PFSK-1 (cell line): ENCODE measurements at regions not wholly inside any gene's neighbourhood (a gene's known extent, or its start where the extent isn't known, plus 50 kb on each side); places are given as distances from the start of the nearest gene placed in this dataset.

Experiments used
- FOXP2 ChIP-seq: optimal IDR thresholded peaks from 2 replicates; pipeline ENCODE3; 2011; ENCODE audit warnings: borderline replicate concordance, control low read depth, inconsistent platforms; ENCODE audit not compliant: insufficient read depth; ENCODE audit errors: extremely low read length, extremely low read depth
- POLR2AphosphoS5 ChIP-seq: IDR thresholded peaks from 2 replicates; pipeline ENCODE4 v1.6.1; 2012; ENCODE audit warnings: low read depth, mild to moderate bottlenecking, control low read depth, low read length, moderate library complexity
- REST ChIP-seq, 2 experiments: IDR thresholded peaks; 2 replicates each; pipeline versions ENCODE4 v1.6.1 to v1.8.0; 2011 to 2012; ENCODE audit warnings: low read depth in 2 of 2, low read length in 2 of 2, control low read depth in 1 of 2, inconsistent platforms in 1 of 2, mild to moderate bottlenecking in 1 of 2, moderate library complexity in 1 of 2; ENCODE audit not compliant: insufficient read depth in 1 of 2
- SIN3A ChIP-seq: IDR thresholded peaks from 2 replicates; pipeline ENCODE4 v1.6.1; 2012; ENCODE audit warnings: mild to moderate bottlenecking, low read length, moderate library complexity, borderline replicate concordance; ENCODE audit not compliant: insufficient read depth
- TAF1 ChIP-seq: IDR thresholded peaks from 2 replicates; pipeline ENCODE4 v1.6.1; 2012; ENCODE audit warnings: low read length, control low read depth, borderline replicate concordance; ENCODE audit not compliant: insufficient read depth

DNA sequence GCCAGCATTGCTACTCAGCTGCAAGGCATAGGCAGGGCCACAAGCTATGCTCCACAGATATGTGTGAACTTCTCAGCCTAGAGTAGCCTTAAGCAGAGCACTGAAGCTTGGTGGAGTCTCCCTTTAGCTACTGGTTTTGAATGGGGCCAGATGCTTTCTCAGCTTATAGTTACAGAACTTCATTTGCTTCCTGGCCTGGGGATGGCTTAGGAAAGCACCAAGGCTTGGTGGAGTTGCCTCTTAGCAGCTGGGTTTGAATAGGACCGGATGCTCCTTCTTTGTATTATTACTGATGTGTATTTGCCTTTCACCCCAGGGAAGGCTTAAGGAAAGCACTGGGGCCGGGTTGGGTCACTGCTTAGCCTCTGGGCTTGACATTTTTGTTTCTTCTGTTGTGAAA is 497.8 kb upstream of the SEMA6A start:
- TF ChIP-seq SIN3A, result no peak
- TF ChIP-seq POLR2AphosphoS5, result no peak
- no peak for TF ChIP-seq REST (IDR thresholded peaks at IDR 0.05; ENCODE audit: insufficient read depth in 1 of 2, low read depth in 2 of 2, low read length in 2 of 2)

GRCh38 chr5:117065800-117066199 is 491.2 kb upstream of the SEMA6A start:
- TF ChIP-seq FOXP2 (no peak), SIN3A (no peak), TAF1 (no peak), REST (IDR thresholded peaks at IDR 0.05; ENCODE audit: insufficient read depth in 1 of 2, low read depth in 2 of 2, low read length in 2 of 2) (no peak), POLR2AphosphoS5 (no peak)

DNA sequence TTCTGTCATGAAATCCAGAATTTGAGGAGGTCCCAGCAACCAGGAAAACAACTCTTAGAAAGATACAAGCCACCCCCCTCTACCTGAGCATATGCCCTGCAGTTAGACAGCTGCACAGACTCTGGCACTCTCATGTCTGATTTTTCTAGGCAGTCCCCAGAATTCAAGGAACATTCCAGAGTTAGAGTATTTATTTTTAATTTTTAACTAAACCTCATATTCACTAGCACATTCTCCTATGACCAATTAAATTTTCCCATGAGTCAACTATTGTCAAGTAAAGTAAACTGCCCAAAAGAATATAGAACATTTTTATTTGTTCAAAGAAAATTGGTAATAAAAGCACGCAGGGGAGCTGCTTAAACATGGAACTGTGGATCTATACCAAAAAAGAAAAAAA is 490.5 kb upstream of the SEMA6A start:
- TF ChIP-seq TAF1 (no peak), POLR2AphosphoS5 (no peak), REST (IDR thresholded peaks at IDR 0.05; ENCODE audit: insufficient read depth in 1 of 2, low read depth in 2 of 2, low read length in 2 of 2) (no peak), SIN3A (no peak), FOXP2 (no peak)

GRCh38 chr5:117060099-117060498 is 485.5 kb upstream of the SEMA6A start:
- no peak for TF ChIP-seq FOXP2
- no peak for TF ChIP-seq POLR2AphosphoS5
- TF ChIP-seq REST (IDR thresholded peaks at IDR 0.05; ENCODE audit: insufficient read depth in 1 of 2, low read depth in 2 of 2, low read length in 2 of 2), result no peak
- no peak for TF ChIP-seq SIN3A
- TF ChIP-seq TAF1, result no peak

GRCh38 chr5:117058740-117059139 is 484.1 kb upstream of the SEMA6A start:
- no peak for TF ChIP-seq POLR2AphosphoS5
- no peak for TF ChIP-seq TAF1
